ENCODE measurements at regions not wholly inside any gene's neighbourhood (a gene's known extent, or its start where the extent isn't known, plus 50 kb on each side); places are given as distances from the start of the nearest gene placed in this dataset.

- Mint-ChIP-seq H3K36me3 (no peaks in the 10 kb centered on the region), H3K4me3 (no peak overlapping the region), H3K9me3 (no peaks in the 10 kb centered on the region), H3K27me3 (no peaks in the 10 kb centered on the region), H3K4me1 (ENCODE audit: unreplicated experiment) (no peaks in the 10 kb centered on the region), H3K27ac (no peak overlapping the region)
- no peak for TF ChIP-seq CTCF (conservative IDR thresholded peaks at IDR 0.05)
- no peak for DNase-seq (ENCODE audit: extremely low spot score, unreplicated experiment)
These were observed 50.5 kb upstream of the AMOTL1 start for GRCh38 chr11:94717667-94718066.
